ENCODE measurements at regions not wholly inside any gene's neighbourhood (a gene's known extent, or its start where the extent isn't known, plus 50 kb on each side); places are given as distances from the start of the nearest gene placed in this dataset.
A peak's percentile ranks its signal among the peaks of the same experiment; 100 is the strongest.

- peaks cover 3% of the 10 kb centered on the region for H3K27me3 Mint-ChIP-seq
- no peak overlapping the region for H3K4me3 Mint-ChIP-seq
Measured at GRCh38 chr9:95822583-95823431, 52.7 kb upstream of the ERCC6L2 start.

DNA sequence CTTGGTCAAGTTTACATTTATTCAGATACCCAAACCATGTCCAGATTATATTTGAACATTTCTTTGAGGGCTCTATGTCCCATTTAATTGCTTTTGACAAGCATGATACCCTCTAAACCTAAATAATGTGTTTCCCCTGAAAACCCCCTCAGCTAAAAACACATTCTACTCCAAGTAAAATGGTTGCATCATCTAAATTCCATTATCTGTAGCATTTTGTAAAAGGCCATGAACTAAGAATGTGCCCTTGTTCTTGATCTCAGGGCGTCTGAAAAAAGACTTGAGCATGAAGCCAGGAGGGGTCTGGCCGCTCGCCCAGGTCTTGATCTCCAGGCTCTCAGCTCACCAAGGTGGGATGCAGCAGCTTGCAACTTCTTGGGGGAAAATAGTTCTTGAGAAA, 53.5 kb upstream of the ERCC6L2 start:
- peaks cover 3% of the 10 kb centered on the region for H3K27me3 Mint-ChIP-seq
- H3K27ac Mint-ChIP-seq, result no peak overlapping the region
- peaks cover 0 to 11% (median 3%) of the 10 kb centered on the region in 3 donors for H3K4me1 Mint-ChIP-seq
- H3K36me3 Mint-ChIP-seq, result peaks cover 9% of the 10 kb centered on the region
- H3K9me3 Mint-ChIP-seq, result peaks cover 0 to 3% (median 0%) of the 10 kb centered on the region in 3 donors
- no peak overlapping the region for H3K4me3 Mint-ChIP-seq

More at GRCh38 chr9:95822583-95823431, 52.7 kb upstream of the ERCC6L2 start:
- peaks cover 9% of the 10 kb centered on the region for H3K36me3 Mint-ChIP-seq
- peak overlapping the region in 1 of 3 donors; percentile 33 for H3K27ac Mint-ChIP-seq
- peaks cover 0 to 11% (median 5%) of the 10 kb centered on the region in 3 donors for H3K4me1 Mint-ChIP-seq
- H3K9me3 Mint-ChIP-seq, result peaks cover 0 to 3% (median 0%) of the 10 kb centered on the region in 3 donors

DNA sequence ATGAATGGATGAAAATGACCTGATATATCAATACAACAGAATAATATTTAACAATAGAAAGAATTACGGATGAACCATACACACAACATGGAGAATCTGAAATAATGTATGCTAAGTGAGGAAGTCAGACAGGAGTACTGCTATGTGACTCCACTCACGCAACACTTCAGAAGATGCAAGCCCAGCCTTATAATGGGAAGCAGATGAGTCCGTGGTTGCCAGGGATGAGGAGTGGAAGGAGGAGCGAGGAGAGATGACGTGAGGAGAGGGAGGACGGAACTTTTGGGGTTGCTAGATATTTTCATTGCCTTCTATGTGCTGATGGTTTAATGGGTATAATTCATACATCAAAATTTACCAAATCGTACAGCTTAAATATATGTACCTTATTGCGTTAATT, 55.4 kb upstream of the ERCC6L2 start:
- H3K4me3 Mint-ChIP-seq, result peak overlapping the region in 1 of 4 donors; percentile 33
- H3K36me3 Mint-ChIP-seq, result peaks cover 9% of the 10 kb centered on the region
- H3K9me3 Mint-ChIP-seq, result peaks cover 0 to 3% (median 0%) of the 10 kb centered on the region in 3 donors
- H3K27ac Mint-ChIP-seq, result peak overlapping the region in 1 of 3 donors; percentile 6
- H3K27me3 Mint-ChIP-seq, result peaks cover 3% of the 10 kb centered on the region
- H3K4me1 Mint-ChIP-seq, result peaks cover 0 to 11% (median 0%) of the 10 kb centered on the region in 3 donors

DNA sequence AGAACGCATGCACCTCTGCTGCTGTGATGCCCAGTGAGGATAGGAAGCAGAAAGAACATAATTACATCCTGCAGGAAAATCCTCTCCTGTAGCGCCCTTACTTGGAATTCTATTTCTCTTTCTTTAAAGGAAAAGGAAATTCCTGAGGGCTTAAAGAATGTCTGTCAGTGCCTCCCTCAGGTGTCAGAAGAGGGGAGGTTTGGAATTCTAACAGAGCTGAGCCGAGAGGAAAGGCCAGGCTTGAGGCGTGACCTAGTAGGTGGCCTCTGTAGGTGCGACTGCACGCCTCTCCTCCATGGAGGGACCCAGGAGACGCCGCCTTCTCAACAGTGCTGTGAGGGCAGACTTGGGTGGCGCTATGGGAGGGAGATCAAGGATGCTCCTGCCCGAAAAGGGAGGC, 55.9 kb upstream of the ERCC6L2 start:
- Mint-ChIP-seq H3K27me3 (peaks cover 3% of the 10 kb centered on the region), H3K9me3 (peaks cover 0 to 3% (median 0%) of the 10 kb centered on the region in 3 donors), H3K27ac (peak overlapping the region in 1 of 3 donors; percentile 6), H3K36me3 (peaks cover 9% of the 10 kb centered on the region), H3K4me3 (peak overlapping the region in 1 of 4 donors; percentile 35), H3K4me1 (peaks cover 0 to 11% (median 0%) of the 10 kb centered on the region in 3 donors)

DNA sequence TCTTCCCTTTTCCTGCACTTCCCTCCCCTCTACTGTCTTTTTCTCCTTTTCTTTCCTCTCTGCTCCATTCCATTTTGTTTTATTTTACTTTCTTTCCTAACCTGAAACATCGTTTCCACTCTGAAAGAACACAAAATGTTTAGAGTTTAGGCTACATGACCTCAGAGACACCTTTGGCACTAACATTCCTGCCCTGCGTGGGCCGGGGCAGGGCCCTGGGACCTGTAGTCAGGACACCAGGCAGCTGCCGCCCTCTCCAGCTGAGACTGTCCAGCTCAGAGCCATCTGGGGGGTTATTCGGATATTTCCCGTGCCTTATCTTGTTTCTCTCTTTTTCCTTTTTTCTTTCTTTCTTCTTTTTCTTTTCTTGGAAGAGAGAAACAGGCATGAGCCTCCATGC, 58.3 kb upstream of the ERCC6L2 start:
- Mint-ChIP-seq H3K4me3 (no peak overlapping the region), H3K36me3 (peaks cover 5% of the 10 kb centered on the region)

DNA sequence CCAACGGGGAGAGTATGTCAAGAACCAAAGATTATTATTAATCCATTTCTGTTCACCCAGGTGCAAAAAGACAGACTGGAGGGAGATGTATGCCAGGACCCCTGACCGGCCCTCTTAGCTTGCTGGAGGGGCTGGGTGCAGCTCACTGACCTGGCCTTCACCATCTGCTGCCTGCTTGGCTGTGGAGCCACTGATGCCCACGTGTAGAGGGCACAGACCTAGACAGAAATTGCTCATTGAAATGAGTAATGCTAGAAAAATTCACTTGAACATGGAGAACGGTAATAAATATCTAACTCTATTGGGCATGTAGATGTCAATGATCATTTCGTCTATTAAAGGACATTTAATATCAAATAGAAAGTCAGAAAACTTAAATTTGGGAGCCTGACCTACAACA, 58.8 kb upstream of the ERCC6L2 start:
- H3K27me3 Mint-ChIP-seq, result peaks cover 3% of the 10 kb centered on the region
- H3K27ac Mint-ChIP-seq, result no peak overlapping the region
- H3K4me3 Mint-ChIP-seq, result no peak overlapping the region
- H3K36me3 Mint-ChIP-seq, result peaks cover 5% of the 10 kb centered on the region
- H3K9me3 Mint-ChIP-seq, result peaks cover 0 to 3% (median 0%) of the 10 kb centered on the region in 3 donors
- H3K4me1 Mint-ChIP-seq, result peaks cover 0 to 3% (median 0%) of the 10 kb centered on the region in 3 donors

More for the DNA sequence above, 58.3 kb upstream of the ERCC6L2 start:
- Mint-ChIP-seq H3K27ac (no peak overlapping the region), H3K27me3 (peaks cover 3% of the 10 kb centered on the region), H3K9me3 (peaks cover 0 to 3% (median 0%) of the 10 kb centered on the region in 3 donors), H3K4me1 (peaks cover 0 to 5% (median 0%) of the 10 kb centered on the region in 3 donors)

GRCh38 chr9:95815961-95816360, 59.5 kb upstream of the ERCC6L2 start:
- peaks cover 5% of the 10 kb centered on the region for H3K36me3 Mint-ChIP-seq
- no peak overlapping the region for H3K4me3 Mint-ChIP-seq
- H3K27ac Mint-ChIP-seq, result no peak overlapping the region
- H3K4me1 Mint-ChIP-seq, result peaks cover 0 to 2% (median 0%) of the 10 kb centered on the region in 3 donors
- H3K9me3 Mint-ChIP-seq, result peaks cover 0 to 3% (median 0%) of the 10 kb centered on the region in 3 donors
- H3K27me3 Mint-ChIP-seq, result peaks cover 3% of the 10 kb centered on the region

DNA sequence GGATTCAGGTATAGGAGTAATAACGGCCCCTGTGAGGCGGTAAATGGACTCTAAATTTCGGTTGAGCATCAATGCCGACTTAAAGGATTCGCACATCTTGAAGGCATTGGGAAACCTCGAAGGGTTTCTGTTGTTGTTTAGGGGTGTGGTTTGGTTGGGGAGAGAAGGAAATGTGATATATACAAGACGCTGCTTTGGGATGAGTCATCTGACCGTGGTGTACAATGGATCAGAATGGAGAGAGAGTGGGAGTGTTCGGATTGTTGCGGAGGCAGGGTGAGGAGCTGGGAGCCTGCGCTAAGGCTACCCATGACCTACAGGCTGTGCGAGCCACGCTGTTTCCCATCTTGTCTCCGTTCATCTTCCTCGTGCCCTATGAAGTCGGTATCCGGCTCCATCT, 60.4 kb upstream of the ERCC6L2 start:
- Mint-ChIP-seq H3K9me3 (peaks cover 0 to 2% (median 0%) of the 10 kb centered on the region in 3 donors), H3K4me1 (peaks cover 0 to 1% (median 0%) of the 10 kb centered on the region in 3 donors), H3K4me3 (no peak overlapping the region), H3K36me3 (peaks cover 4% of the 10 kb centered on the region), H3K27me3 (peaks cover 3% of the 10 kb centered on the region), H3K27ac (no peak overlapping the region)

DNA sequence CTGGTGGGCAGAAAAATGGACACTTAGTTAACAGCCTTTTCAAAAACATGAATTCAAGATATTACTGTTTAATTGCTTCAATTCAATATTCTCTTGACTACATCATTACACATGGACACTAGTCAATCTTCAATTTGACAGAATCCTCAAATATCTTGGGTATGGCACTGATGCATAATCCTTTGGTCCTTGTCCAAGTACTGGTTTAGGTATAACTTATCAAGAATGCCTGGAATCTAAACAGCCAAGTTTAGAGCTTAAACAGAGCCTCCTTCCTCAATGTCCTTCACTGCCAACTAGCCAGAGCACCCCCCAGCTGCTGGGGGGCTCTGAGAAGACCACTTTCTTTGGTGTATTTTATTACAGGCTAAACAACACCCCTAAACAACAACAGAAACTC, 61.6 kb upstream of the ERCC6L2 start:
- peaks cover 3% of the 10 kb centered on the region for H3K27me3 Mint-ChIP-seq
- H3K9me3 Mint-ChIP-seq, result no peaks in the 10 kb centered on the region
- H3K4me3 Mint-ChIP-seq, result no peak overlapping the region
- H3K4me1 Mint-ChIP-seq, result no peaks in the 10 kb centered on the region
- peaks cover 2% of the 10 kb centered on the region for H3K36me3 Mint-ChIP-seq
- H3K27ac Mint-ChIP-seq, result no peak overlapping the region

GRCh38 chr9:95810814-95811213, 64.7 kb upstream of the ERCC6L2 start:
- peaks cover 13% of the 10 kb centered on the region for H3K27me3 Mint-ChIP-seq
- H3K27ac Mint-ChIP-seq, result peak overlapping the region in 1 of 3 donors; percentile 34
- no peaks in the 10 kb centered on the region for H3K9me3 Mint-ChIP-seq
- H3K4me1 Mint-ChIP-seq, result peaks cover 0 to 5% (median 4%) of the 10 kb centered on the region in 3 donors
- peaks cover 5% of the 10 kb centered on the region for H3K36me3 Mint-ChIP-seq
- no peak overlapping the region for H3K4me3 Mint-ChIP-seq

GRCh38 chr9:95810133-95810532, 65.4 kb upstream of the ERCC6L2 start:
- peaks cover 13% of the 10 kb centered on the region for H3K27me3 Mint-ChIP-seq
- no peak overlapping the region for H3K27ac Mint-ChIP-seq
- no peak overlapping the region for H3K4me3 Mint-ChIP-seq
- H3K4me1 Mint-ChIP-seq, result peaks cover 0 to 5% (median 4%) of the 10 kb centered on the region in 3 donors
- H3K9me3 Mint-ChIP-seq, result no peaks in the 10 kb centered on the region
- peaks cover 5% of the 10 kb centered on the region for H3K36me3 Mint-ChIP-seq

- Mint-ChIP-seq H3K9me3 (peaks cover 0 to 2% (median 0%) of the 10 kb centered on the region in 3 donors), H3K27ac (no peak overlapping the region), H3K27me3 (peaks cover 15% of the 10 kb centered on the region), H3K36me3 (peaks cover 5% of the 10 kb centered on the region), H3K4me1 (peaks cover 0 to 5% (median 4%) of the 10 kb centered on the region in 3 donors), H3K4me3 (no peak overlapping the region)
Measured at GRCh38 chr9:95809686-95810085, 65.8 kb upstream of the ERCC6L2 start.

GRCh38 chr9:95808011-95808410, 67.5 kb upstream of the ERCC6L2 start:
- H3K27me3 Mint-ChIP-seq, result peaks cover 17% of the 10 kb centered on the region
- no peak overlapping the region for H3K4me3 Mint-ChIP-seq
- peaks cover 0 to 5% (median 4%) of the 10 kb centered on the region in 3 donors for H3K4me1 Mint-ChIP-seq
- H3K36me3 Mint-ChIP-seq, result peaks cover 5% of the 10 kb centered on the region
- peaks cover 0 to 2% (median 0%) of the 10 kb centered on the region in 3 donors for H3K9me3 Mint-ChIP-seq
- no peak overlapping the region for H3K27ac Mint-ChIP-seq

DNA sequence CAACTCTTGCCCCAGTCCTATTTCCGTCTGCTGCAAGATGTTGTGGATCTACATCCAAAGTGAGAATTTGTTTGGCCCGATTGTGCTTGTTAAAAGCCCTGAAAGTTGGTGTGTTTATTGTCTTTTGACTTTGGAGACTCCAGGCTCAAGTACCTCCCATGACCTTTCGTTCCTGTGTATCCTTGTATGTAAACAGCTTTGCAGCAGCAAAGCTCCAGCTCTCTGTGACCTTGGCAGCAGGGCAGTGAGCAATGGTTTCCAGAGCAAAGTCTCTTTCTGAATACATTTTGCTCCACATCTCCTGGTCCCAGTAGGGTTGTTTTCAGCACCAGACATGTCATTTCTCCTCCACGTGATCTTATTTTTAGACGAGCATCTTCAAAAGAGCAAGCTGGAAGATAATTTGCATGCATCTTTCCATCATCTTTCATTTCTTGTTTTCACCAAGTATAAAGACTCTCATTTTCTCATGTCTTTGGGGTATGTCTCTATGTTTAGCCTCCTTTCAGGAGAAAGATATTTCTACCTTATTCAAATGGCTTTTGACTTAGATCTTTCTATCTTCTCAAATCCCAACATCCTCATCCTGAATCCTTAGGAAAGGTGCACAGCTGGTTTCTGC, 68.1 kb upstream of the ERCC6L2 start:
- Mint-ChIP-seq H3K27ac (no peak overlapping the region), H3K36me3 (peaks cover 5% of the 10 kb centered on the region), H3K9me3 (peaks cover 0 to 2% (median 0%) of the 10 kb centered on the region in 3 donors), H3K27me3 (peaks cover 17% of the 10 kb centered on the region), H3K4me1 (peaks cover 0 to 5% (median 4%) of the 10 kb centered on the region in 3 donors), H3K4me3 (no peak overlapping the region)

GRCh38 chr9:95803197-95803596, 72.3 kb upstream of the ERCC6L2 start:
- H3K4me1 Mint-ChIP-seq, result peaks cover 0 to 5% (median 4%) of the 10 kb centered on the region in 3 donors
- H3K36me3 Mint-ChIP-seq, result peaks cover 7% of the 10 kb centered on the region
- no peak overlapping the region for H3K27ac Mint-ChIP-seq
- H3K27me3 Mint-ChIP-seq, result peaks cover 13% of the 10 kb centered on the region
- H3K9me3 Mint-ChIP-seq, result peaks cover 0 to 2% (median 2%) of the 10 kb centered on the region in 3 donors
- H3K4me3 Mint-ChIP-seq, result no peak overlapping the region

Data from IgD-negative memory B cell (primary cell).